ENCODE measurements at regions not wholly inside any gene's neighbourhood (a gene's known extent, or its start where the extent isn't known, plus 50 kb on each side); places are given as distances from the start of the nearest gene placed in this dataset.

DNA sequence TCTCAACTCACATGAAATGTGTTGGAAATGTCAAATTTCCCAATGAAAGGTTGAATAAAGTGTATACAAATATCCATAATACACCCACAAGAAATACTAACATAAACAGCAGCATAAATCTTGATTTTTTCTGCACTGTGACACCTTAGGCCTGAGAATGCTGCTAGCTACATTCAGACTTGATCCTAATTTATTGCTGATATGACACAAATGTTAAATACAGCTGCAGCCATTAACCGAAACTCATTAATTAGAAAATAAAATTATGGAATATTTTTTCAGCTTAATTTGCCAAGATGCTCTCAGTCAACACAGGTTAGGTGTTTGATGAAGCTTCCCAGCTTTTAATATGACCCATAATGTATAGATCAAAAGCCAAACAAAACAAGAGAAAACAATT lies 914.3 kb upstream of the C9orf72 start:
- Histone ChIP-seq H3K4me3 (replicated peaks in 1 of 2; ENCODE audit: low read depth in 1 of 2, low read length in 2 of 2) (no peak overlapping the region), H3K9ac (ENCODE audit: low read length) (no peak overlapping the region), H3K27ac (ENCODE audit: low read depth, low read length) (no peak overlapping the region), H3K27me3 (ENCODE audit: insufficient read depth, low read length) (no peaks in the 10 kb centered on the region), H3K9me2 (ENCODE audit: insufficient read depth) (no peaks in the 10 kb centered on the region), H3K4me1 (ENCODE audit: control insufficient read depth in 1 of 2, insufficient read depth in 2 of 2, low read length in 2 of 2) (no peaks in the 10 kb centered on the region), H3K79me2 (ENCODE audit: insufficient read depth, low read length) (no peaks in the 10 kb centered on the region), H2AFZ (ENCODE audit: low read depth, low read length, poor library complexity, severe bottlenecking) (no peak overlapping the region), H3K36me3 (ENCODE audit: control insufficient read depth in 1 of 2, insufficient read depth in 2 of 2, low read length in 2 of 2) (no peaks in the 10 kb centered on the region), H3K9me3 (ENCODE audit: control insufficient read depth in 1 of 2, insufficient read depth in 1 of 2, low read depth in 1 of 2, low read length in 2 of 2) (peaks cover 0 to 16% of the 10 kb centered on the region in 2 experiments; a peak in 1 of 4 replicates), H4K20me1 (ENCODE audit: insufficient read depth) (no peaks in the 10 kb centered on the region), H3K4me2 (ENCODE audit: low read length) (no peak overlapping the region)
- ChIA-PET CTCF (no interaction called here), POLR2A (no interaction called here), RAD21 (ENCODE audit: low non-redundant PET in 1 of 2, low total read pairs in 2 of 2, uncharacterized antibody in 2 of 2, unreplicated experiment in 2 of 2) (no interaction called here)
- DNase-seq (ENCODE audit: low read depth, low spot score) (no peak), ATAC-seq (no peak)
- TF ChIP-seq, protein P1, sequence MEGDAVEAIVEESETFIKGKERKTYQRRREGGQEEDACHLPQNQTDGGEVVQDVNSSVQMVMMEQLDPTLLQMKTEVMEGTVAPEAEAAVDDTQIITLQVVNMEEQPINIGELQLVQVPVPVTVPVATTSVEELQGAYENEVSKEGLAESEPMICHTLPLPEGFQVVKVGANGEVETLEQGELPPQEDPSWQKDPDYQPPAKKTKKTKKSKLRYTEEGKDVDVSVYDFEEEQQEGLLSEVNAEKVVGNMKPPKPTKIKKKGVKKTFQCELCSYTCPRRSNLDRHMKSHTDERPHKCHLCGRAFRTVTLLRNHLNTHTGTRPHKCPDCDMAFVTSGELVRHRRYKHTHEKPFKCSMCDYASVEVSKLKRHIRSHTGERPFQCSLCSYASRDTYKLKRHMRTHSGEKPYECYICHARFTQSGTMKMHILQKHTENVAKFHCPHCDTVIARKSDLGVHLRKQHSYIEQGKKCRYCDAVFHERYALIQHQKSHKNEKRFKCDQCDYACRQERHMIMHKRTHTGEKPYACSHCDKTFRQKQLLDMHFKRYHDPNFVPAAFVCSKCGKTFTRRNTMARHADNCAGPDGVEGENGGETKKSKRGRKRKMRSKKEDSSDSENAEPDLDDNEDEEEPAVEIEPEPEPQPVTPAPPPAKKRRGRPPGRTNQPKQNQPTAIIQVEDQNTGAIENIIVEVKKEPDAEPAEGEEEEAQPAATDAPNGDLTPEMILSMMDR (IDR thresholded peaks at IDR 0.05 in 2 of 3, conservative IDR thresholded peaks at IDR 0.05 in 1 of 3; ENCODE audit: borderline replicate concordance in 1 of 3, insufficient read depth in 1 of 3, low read depth in 2 of 3, low read length in 2 of 3) = no peak
- TF ChIP-seq, protein P2, sequence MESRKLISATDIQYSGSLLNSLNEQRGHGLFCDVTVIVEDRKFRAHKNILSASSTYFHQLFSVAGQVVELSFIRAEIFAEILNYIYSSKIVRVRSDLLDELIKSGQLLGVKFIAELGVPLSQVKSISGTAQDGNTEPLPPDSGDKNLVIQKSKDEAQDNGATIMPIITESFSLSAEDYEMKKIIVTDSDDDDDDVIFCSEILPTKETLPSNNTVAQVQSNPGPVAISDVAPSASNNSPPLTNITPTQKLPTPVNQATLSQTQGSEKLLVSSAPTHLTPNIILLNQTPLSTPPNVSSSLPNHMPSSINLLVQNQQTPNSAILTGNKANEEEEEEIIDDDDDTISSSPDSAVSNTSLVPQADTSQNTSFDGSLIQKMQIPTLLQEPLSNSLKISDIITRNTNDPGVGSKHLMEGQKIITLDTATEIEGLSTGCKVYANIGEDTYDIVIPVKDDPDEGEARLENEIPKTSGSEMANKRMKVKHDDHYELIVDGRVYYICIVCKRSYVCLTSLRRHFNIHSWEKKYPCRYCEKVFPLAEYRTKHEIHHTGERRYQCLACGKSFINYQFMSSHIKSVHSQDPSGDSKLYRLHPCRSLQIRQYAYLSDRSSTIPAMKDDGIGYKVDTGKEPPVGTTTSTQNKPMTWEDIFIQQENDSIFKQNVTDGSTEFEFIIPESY (IDR thresholded peaks at IDR 0.05; ENCODE audit: extremely low read depth, insufficient replicate concordance, low read length) = no peak
- no peak for TF ChIP-seq POLR2AphosphoS5 (IDR thresholded peaks at IDR 0.05; ENCODE audit: low read depth, low read length)
- no peak for TF ChIP-seq EZH2phosphoT487 (IDR thresholded peaks at IDR 0.05; ENCODE audit: borderline replicate concordance)
- TF ChIP-seq POLR2A (IDR thresholded peaks at IDR 0.05; ENCODE audit: borderline replicate concordance, extremely low read depth, insufficient read depth, insufficient read length) = no peak
- no peak for TF ChIP-seq YY1 (IDR thresholded peaks at IDR 0.05; ENCODE audit: extremely low read depth, insufficient replicate concordance, low read depth, low read length)
- no peak for TF ChIP-seq ZFX (IDR thresholded peaks at IDR 0.05)
- TF ChIP-seq, protein P3, sequence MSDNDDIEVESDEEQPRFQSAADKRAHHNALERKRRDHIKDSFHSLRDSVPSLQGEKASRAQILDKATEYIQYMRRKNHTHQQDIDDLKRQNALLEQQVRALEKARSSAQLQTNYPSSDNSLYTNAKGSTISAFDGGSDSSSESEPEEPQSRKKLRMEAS (IDR thresholded peaks at IDR 0.05) = no peak
- TF ChIP-seq SRF (IDR thresholded peaks at IDR 0.05; ENCODE audit: low read depth) = no peak
- no peak for TF ChIP-seq CBX3 (IDR thresholded peaks at IDR 0.05; ENCODE audit: low read depth)
- TF ChIP-seq EZH2 (IDR thresholded peaks at IDR 0.05) = no peak
- no peak for TF ChIP-seq SP1 (IDR thresholded peaks at IDR 0.05; ENCODE audit: low read depth)
- no peak for TF ChIP-seq FOSL1 (IDR thresholded peaks at IDR 0.05; ENCODE audit: low read depth)
- no peak for TF ChIP-seq RAD21 (IDR thresholded peaks at IDR 0.05; ENCODE audit: low read depth)
- no peak for TF ChIP-seq SIN3A (IDR thresholded peaks at IDR 0.05; ENCODE audit: low read depth)
- no peak for TF ChIP-seq ZNF274 (IDR thresholded peaks at IDR 0.05; ENCODE audit: low read depth, low read length)
- TF ChIP-seq EGR1 (IDR thresholded peaks at IDR 0.05; ENCODE audit: low read depth) = no peak
- TF ChIP-seq, protein P4, sequence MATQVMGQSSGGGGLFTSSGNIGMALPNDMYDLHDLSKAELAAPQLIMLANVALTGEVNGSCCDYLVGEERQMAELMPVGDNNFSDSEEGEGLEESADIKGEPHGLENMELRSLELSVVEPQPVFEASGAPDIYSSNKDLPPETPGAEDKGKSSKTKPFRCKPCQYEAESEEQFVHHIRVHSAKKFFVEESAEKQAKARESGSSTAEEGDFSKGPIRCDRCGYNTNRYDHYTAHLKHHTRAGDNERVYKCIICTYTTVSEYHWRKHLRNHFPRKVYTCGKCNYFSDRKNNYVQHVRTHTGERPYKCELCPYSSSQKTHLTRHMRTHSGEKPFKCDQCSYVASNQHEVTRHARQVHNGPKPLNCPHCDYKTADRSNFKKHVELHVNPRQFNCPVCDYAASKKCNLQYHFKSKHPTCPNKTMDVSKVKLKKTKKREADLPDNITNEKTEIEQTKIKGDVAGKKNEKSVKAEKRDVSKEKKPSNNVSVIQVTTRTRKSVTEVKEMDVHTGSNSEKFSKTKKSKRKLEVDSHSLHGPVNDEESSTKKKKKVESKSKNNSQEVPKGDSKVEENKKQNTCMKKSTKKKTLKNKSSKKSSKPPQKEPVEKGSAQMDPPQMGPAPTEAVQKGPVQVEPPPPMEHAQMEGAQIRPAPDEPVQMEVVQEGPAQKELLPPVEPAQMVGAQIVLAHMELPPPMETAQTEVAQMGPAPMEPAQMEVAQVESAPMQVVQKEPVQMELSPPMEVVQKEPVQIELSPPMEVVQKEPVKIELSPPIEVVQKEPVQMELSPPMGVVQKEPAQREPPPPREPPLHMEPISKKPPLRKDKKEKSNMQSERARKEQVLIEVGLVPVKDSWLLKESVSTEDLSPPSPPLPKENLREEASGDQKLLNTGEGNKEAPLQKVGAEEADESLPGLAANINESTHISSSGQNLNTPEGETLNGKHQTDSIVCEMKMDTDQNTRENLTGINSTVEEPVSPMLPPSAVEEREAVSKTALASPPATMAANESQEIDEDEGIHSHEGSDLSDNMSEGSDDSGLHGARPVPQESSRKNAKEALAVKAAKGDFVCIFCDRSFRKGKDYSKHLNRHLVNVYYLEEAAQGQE (IDR thresholded peaks at IDR 0.05; ENCODE audit: low read depth) = no peak
- TF ChIP-seq JUND (IDR thresholded peaks at IDR 0.05) = no peak
- TF ChIP-seq ATF3 (IDR thresholded peaks at IDR 0.05) = no peak
- no TSS peak for BruUV-seq (replicated peaks)
- intact Hi-C loops (cut with micrococcal nuclease) = no loop called here
